ENCODE measurements at regions not wholly inside any gene's neighbourhood (a gene's known extent, or its start where the extent isn't known, plus 50 kb on each side); places are given as distances from the start of the nearest gene placed in this dataset.

GRCh38 chrX:85454295-85454694, 74.8 kb upstream of the POF1B start:
- Histone ChIP-seq H4K20me1 (ENCODE audit: control insufficient read depth, insufficient read depth, insufficient read length) (no peaks in the 10 kb centered on the region), H3K79me2 (ENCODE audit: insufficient read depth, low read length) (no peaks in the 10 kb centered on the region; the same call in 1 of the 2 replicates), H3K4me1 (ENCODE audit: insufficient read depth, low read length) (no peaks in the 10 kb centered on the region), H3K27me3 (ENCODE audit: insufficient read depth, low read length) (no peaks in the 10 kb centered on the region), H3T11ph (ENCODE audit: low read length) (no peak overlapping the region), H3K27ac (ENCODE audit: insufficient read length, low read depth, low read length) (no peak overlapping the region), H3K9ac (ENCODE audit: extremely low read depth, insufficient read length, low read length) (no peak overlapping the region), H3K4ac (ENCODE audit: low read depth, low read length) (no peak overlapping the region), H4K5ac (ENCODE audit: insufficient read length, low read depth, low read length) (no peak overlapping the region), H4K91ac (ENCODE audit: insufficient read length, low read depth, low read length) (no peak overlapping the region), H4K8ac (replicated peaks; ENCODE audit: insufficient read length, low read depth, low read length) (no peak overlapping the region), H2BK12ac (ENCODE audit: insufficient read length, low read depth, low read length) (no peak overlapping the region), H2BK5ac (ENCODE audit: insufficient read length, low read length) (no peak overlapping the region), H3K4me2 (ENCODE audit: insufficient read depth, insufficient read length, low read length) (no peak overlapping the region), H3K14ac (ENCODE audit: insufficient read depth, low read length) (no peak overlapping the region), H3K56ac (ENCODE audit: insufficient read length, low read depth, low read length) (no peak overlapping the region), H3K79me1 (ENCODE audit: insufficient read depth, low read depth, low read length, poor library complexity, severe bottlenecking) (no peaks in the 10 kb centered on the region), H3K18ac (ENCODE audit: insufficient read length, low read depth, low read length) (no peak overlapping the region), H3K23ac (ENCODE audit: insufficient read length, low read depth, low read length) (no peak overlapping the region), H2AK5ac (ENCODE audit: insufficient read length, low read length) (no peak overlapping the region), H3K23me2 (ENCODE audit: insufficient read length, low read depth, low read length, poor library complexity, severe bottlenecking) (no peaks in the 10 kb centered on the region), H2BK20ac (ENCODE audit: low read depth, low read length, poor library complexity, severe bottlenecking) (no peak overlapping the region), H2BK120ac (ENCODE audit: low read depth, low read length, poor library complexity, severe bottlenecking) (no peak overlapping the region), H2BK15ac (ENCODE audit: low read depth, low read length) (no peak overlapping the region), H2AFZ (ENCODE audit: low read length) (no peak overlapping the region), H3K9me3 (ENCODE audit: control insufficient read depth, low read depth, low read length) (peaks cover 5% of the 10 kb centered on the region)
- Mint-ChIP-seq H3K27me3 (ENCODE audit: low read depth) (no peaks in the 10 kb centered on the region), H3K36me3 (ENCODE audit: insufficient read depth in 1 of 3, low read depth in 3 of 3) (no peaks in the 10 kb centered on the region), H3K9me3 (peaks cover 39% of the 10 kb centered on the region in 2 experiments), H3K4me3 (no peak overlapping the region), H3K4me1 (no peaks in the 10 kb centered on the region; a peak in 1 of 4 replicates), H3K27ac (no peak overlapping the region)
- no peak for DNase-seq
- no peak for TF ChIP-seq CTCF (conservative IDR thresholded peaks at IDR 0.05)
